Renal cortical epithelial cell (primary cell): ENCODE measurements at regions not wholly inside any gene's neighbourhood (a gene's known extent, or its start where the extent isn't known, plus 50 kb on each side); places are given as distances from the start of the nearest gene placed in this dataset.
"Not testable (repeated sequence)": the region's sequence is repeated elsewhere in the genome, so short reads cannot be mapped to it uniquely, and the experiment has no call there.

ENCODE experiments used
- DNase-seq: peaks from one replicate; pipeline ENCODE4 v3.0.0-alpha.2; 2011; ENCODE audit warnings: low read depth

- no peak for DNase-seq
Measured at GRCh38 chr19:56894626-56895025, 54.1 kb upstream of the PEG3 start.

GRCh38 chr19:56896095-56896494, 55.6 kb upstream of the PEG3 start:
- DNase-seq, result no peak

- DNase-seq, result no peak
Measured at GRCh38 chr19:56899943-56900342, 59.4 kb upstream of the PEG3 start.

- DNase-seq, result no peak
Measured at GRCh38 chr19:56900573-56901097, 60.1 kb upstream of the PEG3 start.

GRCh38 chr19:56905631-56906150, 65.2 kb upstream of the PEG3 start:
- DNase-seq, result no peak

- no peak for DNase-seq
Measured at GRCh38 chr19:56912401-56913112, 72.0 kb upstream of the PEG3 start.

GRCh38 chr19:56913113-56913455, 72.6 kb upstream of the PEG3 start:
- DNase-seq, result not testable (repeated sequence)

- DNase-seq, result no peak
Measured at GRCh38 chr19:56916528-56916927, 76.0 kb upstream of the PEG3 start.

- no peak for DNase-seq
Measured at GRCh38 chr19:56917529-56917928, 77.0 kb upstream of the PEG3 start.

GRCh38 chr19:56917998-56918397, 77.5 kb upstream of the PEG3 start:
- no peak for DNase-seq

- no peak for DNase-seq
Measured at GRCh38 chr19:56918682-56919307, 78.3 kb upstream of the PEG3 start.

- no peak for DNase-seq
Measured at GRCh38 chr19:56919308-56919995, 78.9 kb upstream of the PEG3 start.

GRCh38 chr19:56926094-56926493, 85.6 kb upstream of the PEG3 start:
- not testable (repeated sequence) for DNase-seq

- DNase-seq, result no peak
Measured at GRCh38 chr19:56927294-56927693, 86.8 kb upstream of the PEG3 start.

- DNase-seq, result no peak
Measured at GRCh38 chr19:56927791-56928207, 87.3 kb upstream of the PEG3 start.

- DNase-seq, result no peak
Measured at GRCh38 chr19:56930647-56931535, 90.4 kb upstream of the PEG3 start.

GRCh38 chr19:56933014-56933705, 92.6 kb upstream of the PEG3 start:
- DNase-seq, result no peak

GRCh38 chr19:56934438-56935090, 94.0 kb upstream of the PEG3 start:
- DNase-seq, result no peak

GRCh38 chr19:56939951-56940350, 99.4 kb upstream of the PEG3 start:
- no peak for DNase-seq

GRCh38 chr19:56942756-56943155, 102.2 kb upstream of the PEG3 start:
- DNase-seq, result no peak

GRCh38 chr19:56946159-56946558, 105.6 kb upstream of the PEG3 start:
- no peak for DNase-seq
